ENCODE measurements at regions not wholly inside any gene's neighbourhood (a gene's known extent, or its start where the extent isn't known, plus 50 kb on each side); places are given as distances from the start of the nearest gene placed in this dataset.

DNA sequence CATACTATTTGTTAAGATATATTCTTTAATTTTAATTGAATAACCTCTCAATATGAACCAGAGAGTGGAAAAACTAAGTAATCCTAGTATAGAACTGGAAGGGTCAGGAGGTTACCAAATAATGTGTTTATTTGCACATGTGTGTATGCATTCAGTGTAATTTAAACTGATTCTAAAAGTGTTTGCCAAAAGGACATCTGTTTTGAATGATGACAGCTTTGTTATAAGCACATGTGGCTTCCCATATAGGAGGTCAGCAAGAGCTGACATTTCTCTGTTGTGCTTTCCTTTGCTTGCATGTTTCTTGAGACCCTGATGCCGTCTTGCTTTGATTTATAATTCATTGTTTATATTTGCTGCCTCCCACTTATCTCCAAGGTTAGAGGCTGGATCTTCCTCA, 383.4 kb downstream of the BRINP1 start:
- TF ChIP-seq EZH2phosphoT487 (IDR thresholded peaks at IDR 0.05; ENCODE audit: borderline replicate concordance), result no peak
- TF ChIP-seq, protein P1, sequence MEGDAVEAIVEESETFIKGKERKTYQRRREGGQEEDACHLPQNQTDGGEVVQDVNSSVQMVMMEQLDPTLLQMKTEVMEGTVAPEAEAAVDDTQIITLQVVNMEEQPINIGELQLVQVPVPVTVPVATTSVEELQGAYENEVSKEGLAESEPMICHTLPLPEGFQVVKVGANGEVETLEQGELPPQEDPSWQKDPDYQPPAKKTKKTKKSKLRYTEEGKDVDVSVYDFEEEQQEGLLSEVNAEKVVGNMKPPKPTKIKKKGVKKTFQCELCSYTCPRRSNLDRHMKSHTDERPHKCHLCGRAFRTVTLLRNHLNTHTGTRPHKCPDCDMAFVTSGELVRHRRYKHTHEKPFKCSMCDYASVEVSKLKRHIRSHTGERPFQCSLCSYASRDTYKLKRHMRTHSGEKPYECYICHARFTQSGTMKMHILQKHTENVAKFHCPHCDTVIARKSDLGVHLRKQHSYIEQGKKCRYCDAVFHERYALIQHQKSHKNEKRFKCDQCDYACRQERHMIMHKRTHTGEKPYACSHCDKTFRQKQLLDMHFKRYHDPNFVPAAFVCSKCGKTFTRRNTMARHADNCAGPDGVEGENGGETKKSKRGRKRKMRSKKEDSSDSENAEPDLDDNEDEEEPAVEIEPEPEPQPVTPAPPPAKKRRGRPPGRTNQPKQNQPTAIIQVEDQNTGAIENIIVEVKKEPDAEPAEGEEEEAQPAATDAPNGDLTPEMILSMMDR (conservative IDR thresholded peaks at IDR 0.05; ENCODE audit: low read length), result no peak
